Type B pancreatic cell (in vitro differentiated cells): ENCODE measurements at regions not wholly inside any gene's neighbourhood (a gene's known extent, or its start where the extent isn't known, plus 50 kb on each side); places are given as distances from the start of the nearest gene placed in this dataset.

ENCODE experiments used
- DNase-seq: peaks from one replicate; pipeline ENCODE4 v3.0.0; 2021; ENCODE audit warnings: mixed read lengths; ENCODE audit not compliant: unreplicated experiment; ENCODE audit errors: extremely low spot score
- H3K27ac Mint-ChIP-seq: 2 replicates; pipeline ENCODE4 v1.8.0; 2021; ENCODE audit warnings: mild to moderate bottlenecking, mixed read lengths
- H3K27me3 Mint-ChIP-seq: 2 replicates; pipeline ENCODE4 v1.8.0; 2021; ENCODE audit warnings: mixed read lengths
- H3K36me3 Mint-ChIP-seq: 2 replicates; pipeline ENCODE4 v1.8.0; 2021; ENCODE audit warnings: mixed read lengths
- H3K4me1 Mint-ChIP-seq: one replicate; pipeline ENCODE4 v1.8.0; 2021; ENCODE audit warnings: mixed read lengths; ENCODE audit not compliant: unreplicated experiment
- H3K4me3 Mint-ChIP-seq: 2 replicates; pipeline ENCODE4 v1.8.0; 2021; ENCODE audit warnings: mild to moderate bottlenecking, mixed read lengths
- H3K9me3 Mint-ChIP-seq: 2 replicates; pipeline ENCODE4 v1.8.0; 2021; ENCODE audit warnings: mixed read lengths
- CTCF ChIP-seq: fragments of 200-600 bp; sonication (generic); conservative IDR thresholded peaks from 2 replicates; pipeline ENCODE4 v1.5.0; 2021; ENCODE audit warnings: antibody characterized with exemption, mild to moderate bottlenecking

- Mint-ChIP-seq H3K27me3 (peaks cover 4% of the 10 kb centered on the region), H3K4me1 (peaks cover 5% of the 10 kb centered on the region), H3K36me3 (no peaks in the 10 kb centered on the region), H3K27ac (no peak overlapping the region), H3K4me3 (no peak overlapping the region), H3K9me3 (no peaks in the 10 kb centered on the region)
- DNase-seq: no peak
- TF ChIP-seq CTCF: no peak
These were observed 106.8 kb upstream of the CDIN1 start for GRCh38 chr15:36472672-36473071.

GRCh38 chr15:36478561-36478960 is 100.9 kb upstream of the CDIN1 start:
- TF ChIP-seq CTCF: no peak
- Mint-ChIP-seq H3K4me1 (no peaks in the 10 kb centered on the region), H3K36me3 (no peaks in the 10 kb centered on the region), H3K27ac (no peak overlapping the region), H3K4me3 (no peak overlapping the region), H3K9me3 (no peaks in the 10 kb centered on the region), H3K27me3 (peaks cover 4% of the 10 kb centered on the region)
- no peak for DNase-seq

GRCh38 chr15:36479200-36479896 is 100.1 kb upstream of the CDIN1 start:
- Mint-ChIP-seq H3K9me3 (no peaks in the 10 kb centered on the region), H3K36me3 (no peaks in the 10 kb centered on the region), H3K4me1 (no peaks in the 10 kb centered on the region), H3K27me3 (peaks cover 4% of the 10 kb centered on the region), H3K27ac (no peak overlapping the region), H3K4me3 (no peak overlapping the region)
- no peak for DNase-seq
- TF ChIP-seq CTCF: no peak

GRCh38 chr15:36481156-36481555 is 98.3 kb upstream of the CDIN1 start:
- Mint-ChIP-seq H3K4me1 (no peaks in the 10 kb centered on the region), H3K27ac (no peak overlapping the region), H3K27me3 (peaks cover under 1% of the 10 kb centered on the region), H3K36me3 (no peaks in the 10 kb centered on the region), H3K9me3 (no peaks in the 10 kb centered on the region), H3K4me3 (no peak overlapping the region)
- no peak for TF ChIP-seq CTCF
- DNase-seq: no peak

- H3K36me3 Mint-ChIP-seq: no peaks in the 10 kb centered on the region
- no peak for TF ChIP-seq CTCF
- H3K27ac Mint-ChIP-seq: no peak overlapping the region
These were observed 96.0 kb upstream of the CDIN1 start for GRCh38 chr15:36483409-36483808.

More at GRCh38 chr15:36483409-36483808, 96.0 kb upstream of the CDIN1 start:
- no peaks in the 10 kb centered on the region for H3K4me1 Mint-ChIP-seq
- DNase-seq: no peak
- no peaks in the 10 kb centered on the region for H3K27me3 Mint-ChIP-seq
- no peak overlapping the region for H3K4me3 Mint-ChIP-seq
- H3K9me3 Mint-ChIP-seq: no peaks in the 10 kb centered on the region
